ENCODE measurements at regions not wholly inside any gene's neighbourhood (a gene's known extent, or its start where the extent isn't known, plus 50 kb on each side); places are given as distances from the start of the nearest gene placed in this dataset.

- no peak for DNase-seq (ENCODE audit: low read depth in 2 of 2)
Measured at GRCh38 chr15:69576948-69577351, 124.3 kb downstream of the RPLP1 start.

GRCh38 chr15:69577397-69577796, 124.8 kb downstream of the RPLP1 start:
- DNase-seq (ENCODE audit: low read depth in 2 of 2) = no peak

GRCh38 chr15:69578252-69578651, 125.6 kb downstream of the RPLP1 start:
- DNase-seq (ENCODE audit: low read depth in 2 of 2) = no peak

- no peak for DNase-seq (ENCODE audit: low read depth in 2 of 2)
Measured at GRCh38 chr15:69578787-69579583, 126.4 kb downstream of the RPLP1 start.

GRCh38 chr15:69579950-69580618, 127.5 kb downstream of the RPLP1 start:
- DNase-seq (ENCODE audit: low read depth in 2 of 2) = no peak

- DNase-seq (ENCODE audit: low read depth in 2 of 2) = no peak
Measured at GRCh38 chr15:69583626-69584025, 131.0 kb downstream of the RPLP1 start.

GRCh38 chr15:69585937-69586336, 133.3 kb downstream of the RPLP1 start:
- no peak for DNase-seq (ENCODE audit: low read depth in 2 of 2)

GRCh38 chr15:69586721-69587120, 134.1 kb downstream of the RPLP1 start:
- no peak for DNase-seq (ENCODE audit: low read depth in 2 of 2)

GRCh38 chr15:69587723-69588426, 135.3 kb downstream of the RPLP1 start:
- no peak for DNase-seq (ENCODE audit: low read depth in 2 of 2)

GRCh38 chr15:69590201-69590710, 137.6 kb downstream of the RPLP1 start:
- DNase-seq (ENCODE audit: low read depth in 2 of 2) = no peak

- DNase-seq (ENCODE audit: low read depth in 2 of 2) = no peak
Measured at GRCh38 chr15:69590932-69591524, 138.4 kb downstream of the RPLP1 start.

GRCh38 chr15:69591905-69592508, 139.4 kb downstream of the RPLP1 start:
- DNase-seq (ENCODE audit: low read depth in 2 of 2) = no peak

GRCh38 chr15:69592954-69593353, 140.3 kb downstream of the RPLP1 start:
- no peak for DNase-seq (ENCODE audit: low read depth in 2 of 2)

- no peak for DNase-seq (ENCODE audit: low read depth in 2 of 2)
Measured at GRCh38 chr15:69593488-69593887, 140.9 kb downstream of the RPLP1 start.

GRCh38 chr15:69593981-69594966, 141.7 kb downstream of the RPLP1 start:
- DNase-seq (ENCODE audit: low read depth in 2 of 2) = no peak

- no peak for DNase-seq (ENCODE audit: low read depth in 2 of 2)
Measured at GRCh38 chr15:69595009-69595791, 142.6 kb downstream of the RPLP1 start.

GRCh38 chr15:69597061-69597592, 144.5 kb downstream of the RPLP1 start:
- DNase-seq (ENCODE audit: low read depth in 2 of 2) = no peak

- no peak for DNase-seq (ENCODE audit: low read depth in 2 of 2)
Measured at GRCh38 chr15:69599271-69599670, 146.7 kb downstream of the RPLP1 start.

GRCh38 chr15:69600556-69601085, 148.0 kb downstream of the RPLP1 start:
- DNase-seq (ENCODE audit: low read depth in 2 of 2) = no peak
